ENCODE measurements at regions not wholly inside any gene's neighbourhood (a gene's known extent, or its start where the extent isn't known, plus 50 kb on each side); places are given as distances from the start of the nearest gene placed in this dataset.

- DNase-seq = no peak
Observed at GRCh38 chr18:56066524-56067213, 478.7 kb upstream of the TCF4 start.

GRCh38 chr18:56065086-56065485 lies 477.1 kb upstream of the TCF4 start:
- DNase-seq = no peak

- DNase-seq = no peak
Observed at GRCh38 chr18:56062931-56063330, 474.9 kb upstream of the TCF4 start.

GRCh38 chr18:56060967-56061541 lies 473.1 kb upstream of the TCF4 start:
- DNase-seq = no peak

GRCh38 chr18:56052202-56052601 lies 464.2 kb upstream of the TCF4 start:
- no peak for DNase-seq

- DNase-seq = no peak
Observed at GRCh38 chr18:56044239-56044638, 456.2 kb upstream of the TCF4 start.

- peak; percentile 49 for DNase-seq
Observed at GRCh38 chr18:56043641-56044061, 455.7 kb upstream of the TCF4 start.

GRCh38 chr18:56042915-56043536 lies 455.0 kb upstream of the TCF4 start:
- no peak for DNase-seq

GRCh38 chr18:56038171-56039030 lies 450.4 kb upstream of the TCF4 start:
- DNase-seq = no peak

- DNase-seq = no peak
Observed at GRCh38 chr18:56036741-56037140, 448.7 kb upstream of the TCF4 start.

GRCh38 chr18:56035546-56035945 lies 447.6 kb upstream of the TCF4 start:
- DNase-seq = no peak

- DNase-seq = no peak
Observed at GRCh38 chr18:56034949-56035348, 447.0 kb upstream of the TCF4 start.

- no peak for DNase-seq
Observed at GRCh38 chr18:56030060-56030459, 442.1 kb upstream of the TCF4 start.

GRCh38 chr18:56028514-56028913 lies 440.5 kb upstream of the TCF4 start:
- no peak for DNase-seq

GRCh38 chr18:56026509-56026908 lies 438.5 kb upstream of the TCF4 start:
- no peak for DNase-seq

- DNase-seq = no peak
Observed at GRCh38 chr18:56021809-56022195, 433.8 kb upstream of the TCF4 start.

GRCh38 chr18:56021136-56021808 lies 433.3 kb upstream of the TCF4 start:
- DNase-seq = no peak

GRCh38 chr18:56019908-56020307 lies 431.9 kb upstream of the TCF4 start:
- DNase-seq = no peak

GRCh38 chr18:56019156-56019555 lies 431.2 kb upstream of the TCF4 start:
- DNase-seq = no peak

GRCh38 chr18:56009411-56009810 lies 421.4 kb upstream of the TCF4 start:
- DNase-seq = no peak

GRCh38 chr18:56003720-56004088 lies 415.7 kb upstream of the TCF4 start:
- DNase-seq = no peak

GRCh38 chr18:56003009-56003719 lies 415.2 kb upstream of the TCF4 start:
- DNase-seq = no peak
